H1 (cell line): ENCODE measurements at regions not wholly inside any gene's neighbourhood (a gene's known extent, or its start where the extent isn't known, plus 50 kb on each side); places are given as distances from the start of the nearest gene placed in this dataset.

Experiments used
- CTCF ChIA-PET: fragments of 300-600 bp; sonication (Branson Sonifier 250); formaldehyde crosslinking; loops from one replicate; lab custom pipeline; 2021; ENCODE audit not compliant: partially characterized antibody; lab: Charles Lee
- POLR2A ChIA-PET: fragments of 300-600 bp; sonication (Branson Sonifier 250); formaldehyde crosslinking; loops from one replicate; lab custom pipeline; 2021; ENCODE audit warnings: inconsistent platforms; ENCODE audit not compliant: partially characterized antibody; lab: Charles Lee
- DNase-seq, 2 experiments: peaks; one replicate each; pipeline versions ENCODE4 v3.0.0 to v3.0.0-alpha.2; 2010 to 2022; ENCODE audit warnings: low spot score in 2 of 2, low read depth in 1 of 2, mixed read lengths in 1 of 2
- FAIRE-seq: peaks from 2 replicates; lab custom pipeline; 2011; peaks lifted over from hg19 to GRCh38; lab: Jason Lieb, UNC
- H2AFZ ChIP-seq: 2 replicates; pipeline ENCODE4 v1.8.1; 2012; ENCODE audit warnings: low read length, inconsistent platforms
- H2AK5ac ChIP-seq: 2 replicates; pipeline ENCODE4 v1.6.1; 2013; ENCODE audit warnings: low read depth, low read length
- H2BK120ac ChIP-seq: replicated peaks from 2 replicates; pipeline ENCODE3; 2013; ENCODE audit warnings: low read depth, low read length, inconsistent platforms
- H2BK12ac ChIP-seq: 2 replicates; pipeline ENCODE4 v1.6.1; 2013; ENCODE audit warnings: low read depth, low read length
- H2BK15ac ChIP-seq: 2 replicates; pipeline ENCODE4 v1.6.1; 2013; ENCODE audit warnings: low read length
- H2BK20ac ChIP-seq: 2 replicates; pipeline ENCODE4 v1.6.1; 2013; ENCODE audit warnings: low read length
- H2BK5ac ChIP-seq: 2 replicates; pipeline ENCODE4 v1.6.1; 2013; ENCODE audit warnings: low read depth, low read length
- H3K14ac ChIP-seq: 2 replicates; pipeline ENCODE4 v1.6.1; 2013; ENCODE audit warnings: inconsistent platforms; ENCODE audit not compliant: insufficient read length
- H3K18ac ChIP-seq: 2 replicates; pipeline ENCODE4 v1.6.1; 2013; ENCODE audit warnings: low read length; ENCODE audit errors: extremely low read depth
- H3K23ac ChIP-seq: 2 replicates; pipeline ENCODE4 v1.6.1; 2013; ENCODE audit warnings: inconsistent platforms; ENCODE audit not compliant: insufficient read length
- H3K23me2 ChIP-seq: 2 replicates; pipeline ENCODE4 v1.6.1; 2013; ENCODE audit warnings: low read depth, low read length
- H3K27ac ChIP-seq: 2 replicates; pipeline ENCODE4 v1.6.1; 2011; ENCODE audit warnings: low read depth, low read length, inconsistent platforms
- H3K27me3 ChIP-seq, 4 experiments: replicated peaks in 1 of 4; 1 replicate in 1 of 4; 2 replicates in 3 of 4; pipeline versions ENCODE4 v1.6.1 to v1.8.1; 2011 to 2013; ENCODE audit warnings: low read length in 3 of 4, mild to moderate bottlenecking in 3 of 4, inconsistent platforms in 2 of 4, mixed read lengths in 2 of 4, moderate library complexity in 1 of 4; ENCODE audit not compliant: control insufficient read depth in 3 of 4, insufficient read depth in 3 of 4; ENCODE audit errors: extremely low read depth in 1 of 4
- H3K36me3 ChIP-seq, 4 experiments: 2 replicates each; pipeline versions ENCODE4 v1.6.1 to v1.8.1; 2011 to 2013; ENCODE audit warnings: mild to moderate bottlenecking in 4 of 4, low read length in 3 of 4, moderate library complexity in 2 of 4, control low read depth in 1 of 4, inconsistent platforms in 1 of 4; ENCODE audit not compliant: insufficient read depth in 4 of 4, control insufficient read depth in 2 of 4
- H3K4ac ChIP-seq: replicated peaks from 2 replicates; pipeline ENCODE3; 2013; ENCODE audit warnings: low read length, low read depth, mixed read lengths, inconsistent platforms; ENCODE audit not compliant: insufficient read length
- H3K4me1 ChIP-seq, 4 experiments: replicated peaks in 1 of 4; 1 replicate in 1 of 4; 2 replicates in 3 of 4; pipeline versions ENCODE4 v1.6.1 to v1.8.1; 2011 to 2013; ENCODE audit warnings: low read length in 3 of 4, inconsistent platforms in 2 of 4, mixed read lengths in 1 of 4; ENCODE audit not compliant: insufficient read depth in 4 of 4, control insufficient read depth in 3 of 4
- H3K4me2 ChIP-seq, 2 experiments: 2 replicates each; pipeline versions ENCODE4 v1.6.1 to v1.8.1; 2011 to 2013; ENCODE audit warnings: low read depth in 2 of 2, low read length in 2 of 2, control low read depth in 1 of 2, inconsistent platforms in 1 of 2, mild to moderate bottlenecking in 1 of 2; ENCODE audit not compliant: insufficient read depth in 1 of 2
- H3K4me3 ChIP-seq, 4 experiments: fragments of 200-600, 300-600 bp in 1 of 4; sonication (generic), shearing (Covaris generic), sonication (Bioruptor Twin) in 1 of 4; 2 replicates each; pipeline versions ENCODE4 v1.5.1 to v1.8.1; 2011 to 2016; ENCODE audit warnings: low read length in 4 of 4, low read depth in 3 of 4, control low read depth in 2 of 4, inconsistent platforms in 2 of 4, mild to moderate bottlenecking in 2 of 4, mixed read lengths in 1 of 4, moderate library complexity in 1 of 4; ENCODE audit not compliant: insufficient read depth in 2 of 4; ENCODE audit errors: extremely low read depth in 1 of 4
- H3K56ac ChIP-seq: replicated peaks from 2 replicates; pipeline ENCODE3; 2013; ENCODE audit warnings: low read depth, mild to moderate bottlenecking, mixed read lengths, low read length, inconsistent platforms; ENCODE audit not compliant: insufficient read length
- H3K79me1 ChIP-seq: 2 replicates; pipeline ENCODE4 v1.6.1; 2013; ENCODE audit warnings: low read depth, low read length, control low read depth
- H3K79me2 ChIP-seq, 2 experiments: 2 replicates each; pipeline versions ENCODE4 v1.6.1 to v1.8.1; 2012 to 2013; ENCODE audit warnings: low read length in 2 of 2, mild to moderate bottlenecking in 2 of 2, inconsistent platforms in 1 of 2; ENCODE audit not compliant: insufficient read depth in 2 of 2, control insufficient read depth in 1 of 2
- H3K9ac ChIP-seq, 4 experiments: replicated peaks in 1 of 4; 1 replicate in 1 of 4; 2 replicates in 3 of 4; pipeline versions ENCODE4 v1.6.1 to v1.8.1; 2011 to 2013; ENCODE audit warnings: low read depth in 3 of 4, low read length in 3 of 4, control low read depth in 2 of 4, mild to moderate bottlenecking in 2 of 4, moderate library complexity in 2 of 4, inconsistent platforms in 1 of 4; ENCODE audit errors: extremely low read depth in 1 of 4
- H3K9me3 ChIP-seq, 2 experiments: 2 replicates each; pipeline versions ENCODE4 v1.6.1 to v1.8.1; 2012 to 2013; ENCODE audit warnings: mild to moderate bottlenecking in 2 of 2, moderate library complexity in 2 of 2, control low read depth in 1 of 2, inconsistent platforms in 1 of 2, low read depth in 1 of 2, low read length in 1 of 2, mixed read lengths in 1 of 2; ENCODE audit not compliant: insufficient read depth in 2 of 2
- H4K20me1 ChIP-seq, 2 experiments: replicated peaks in 1 of 2; 2 replicates each; pipeline versions ENCODE3 to v1.8.1; 2011 to 2013; ENCODE audit warnings: inconsistent platforms in 2 of 2, low read length in 2 of 2, mild to moderate bottlenecking in 1 of 2; ENCODE audit not compliant: insufficient read depth in 2 of 2, control insufficient read depth in 1 of 2
- H4K5ac ChIP-seq: 2 replicates; pipeline ENCODE4 v1.6.1; 2013; ENCODE audit warnings: low read length, low read depth, mixed read lengths, inconsistent platforms; ENCODE audit not compliant: insufficient read length
- H4K8ac ChIP-seq: 2 replicates; pipeline ENCODE4 v1.8.0; 2013; ENCODE audit warnings: mild to moderate bottlenecking, moderate library complexity, low read length, inconsistent platforms; ENCODE audit not compliant: insufficient read depth; ENCODE audit errors: extremely low read depth
- H4K91ac ChIP-seq: replicated peaks from 2 replicates; pipeline ENCODE3; 2013; ENCODE audit warnings: low read length, mixed read lengths, inconsistent platforms; ENCODE audit not compliant: insufficient read length
- ATF3 ChIP-seq: IDR thresholded peaks from 2 replicates; pipeline ENCODE4 v1.6.1; 2011; ENCODE audit warnings: low read depth, mild to moderate bottlenecking, low read length; ENCODE audit not compliant: insufficient read depth
- CBX8 ChIP-seq: fragments of 300-800, 300-1000 bp; sonication (generic); IDR thresholded peaks from 2 replicates; pipeline ENCODE4 v1.7.1; 2016; ENCODE audit warnings: low read depth, low read length, borderline replicate concordance
- CHD1 ChIP-seq: IDR thresholded peaks from 2 replicates; pipeline ENCODE4 v1.6.1; 2012; ENCODE audit warnings: low read depth, low read length, improper control_type of control experiment
- FOSL1 ChIP-seq: IDR thresholded peaks from 2 replicates; pipeline ENCODE4 v1.6.1; 2011; ENCODE audit warnings: mild to moderate bottlenecking, low read depth, low read length, moderate library complexity; ENCODE audit not compliant: insufficient read depth
- HDAC6 ChIP-seq: IDR thresholded peaks from one replicate; pipeline ENCODE4 v1.7.1; 2012; ENCODE audit warnings: low read depth, mild to moderate bottlenecking, inconsistent platforms, low read length, moderate library complexity
- NANOG ChIP-seq: IDR thresholded peaks from 2 replicates; pipeline ENCODE4 v1.6.1; 2011; ENCODE audit warnings: low read length, low read depth, mild to moderate bottlenecking, inconsistent platforms; ENCODE audit not compliant: insufficient read depth, poor library complexity, severe bottlenecking
- POLR2AphosphoS5 ChIP-seq: IDR thresholded peaks from 2 replicates; pipeline ENCODE4 v1.6.1; 2011; ENCODE audit warnings: low read depth, low read length
- SIX5 ChIP-seq: IDR thresholded peaks from 2 replicates; pipeline ENCODE4 v1.6.1; 2011; ENCODE audit warnings: mild to moderate bottlenecking, low read depth, low read length
- SP1 ChIP-seq: IDR thresholded peaks from 2 replicates; pipeline ENCODE4 v1.6.1; 2011; ENCODE audit warnings: low read depth, low read length
- SP2 ChIP-seq: IDR thresholded peaks from 2 replicates; pipeline ENCODE4 v1.6.1; 2012; ENCODE audit warnings: mild to moderate bottlenecking, low read length, inconsistent platforms
- WGBS, 2 experiments: shearing (Covaris generic) in 1 of 2; methylation state at CpG; one replicate each; pipeline versions ENCODE4 v1.1.6 to v1.1.7; 2013 to 2015; ENCODE audit warnings: low lambda C conversion rate in 2 of 2, mixed read lengths in 2 of 2, inconsistent platforms in 1 of 2, low coverage in 1 of 2, missing lambda C conversion rate in 1 of 2; ENCODE audit not compliant: insufficient replicate concordance in 2 of 2, insufficient coverage in 1 of 2, insufficient read length in 1 of 2; ENCODE audit errors: extremely low coverage in 1 of 2, missing lambda C conversion rate in 1 of 2; 5-methylcytosine and 5-hydroxymethylcytosine counted together

- Histone ChIP-seq H4K5ac (no peak overlapping the region), H3K4ac (no peak overlapping the region), H4K8ac (no peak overlapping the region), H3K4me1 (peaks cover 0 to 8% (median 4%) of the 10 kb centered on the region in 4 experiments; a peak in 4 of 7 replicates), H4K20me1 (no peaks in the 10 kb centered on the region), H3K23ac (no peak overlapping the region), H3K14ac (no peak overlapping the region), H3K9me3 (no peaks in the 10 kb centered on the region), H3K27me3 (peaks cover 0 to 1% (median 0%) of the 10 kb centered on the region in 4 experiments; a peak in 1 of 7 replicates), H4K91ac (no peak overlapping the region), H3K18ac (no peak overlapping the region), H2BK5ac (no peak overlapping the region), H3K23me2 (no peaks in the 10 kb centered on the region), H3K79me2 (no peaks in the 10 kb centered on the region), H3K36me3 (no peaks in the 10 kb centered on the region), H3K56ac (no peak overlapping the region), H2AK5ac (no peak overlapping the region), H3K9ac (no peak overlapping the region), H2AFZ (no peak overlapping the region), H3K79me1 (no peaks in the 10 kb centered on the region), H2BK120ac (no peak overlapping the region), H3K27ac (no peak overlapping the region), H3K4me3 (no peak overlapping the region), H2BK12ac (no peak overlapping the region), H2BK20ac (no peak overlapping the region), H3K4me2 (no peak overlapping the region), H2BK15ac (no peak overlapping the region)
- POLR2A ChIA-PET: no interaction called here
- WGBS, 2 experiments: 100% methylated on average over 1 of the region's 1 CpG; no CpG with 5 or more reads in 1 of the 2 experiments
- FAIRE-seq (no peak), DNase-seq (no peak)
- TF ChIP-seq SP1 (no peak), NANOG (no peak), FOSL1 (no peak), SP2 (no peak), POLR2AphosphoS5 (no peak), CBX8 (no peak), CHD1 (no peak), ATF3 (no peak), SIX5 (no peak), HDAC6 (no peak)
- CTCF ChIA-PET: interaction anchor here (0.6 to 0.8 kb wide), 2 partner anchors 31 to 61 kb away, joined by 3 read pairs; no protein-coding TSS in a partner anchor
Measured at GRCh38 chr12:89070603-89071002, 281.7 kb downstream of the DUSP6 start.
